Skeletal muscle satellite cell (primary cell): ENCODE measurements at regions not wholly inside any gene's neighbourhood (a gene's known extent, or its start where the extent isn't known, plus 50 kb on each side); places are given as distances from the start of the nearest gene placed in this dataset.

ENCODE experiments used
- H3K27me3 ChIP-seq: 2 replicates; pipeline ENCODE4 v1.7.0; 2013; ENCODE audit warnings: low read length; ENCODE audit not compliant: control insufficient read depth, insufficient read depth
- H3K36me3 ChIP-seq: 2 replicates; pipeline ENCODE4 v1.7.0; 2013; ENCODE audit warnings: mild to moderate bottlenecking, control low read depth, low read length; ENCODE audit not compliant: insufficient read depth
- H3K4me1 ChIP-seq: 2 replicates; pipeline ENCODE4 v1.7.0; 2013; ENCODE audit warnings: low read length; ENCODE audit not compliant: control insufficient read depth, insufficient read depth
- H3K4me2 ChIP-seq: 2 replicates; pipeline ENCODE4 v1.7.0; 2013; ENCODE audit warnings: mild to moderate bottlenecking, low read length
- H3K4me3 ChIP-seq: 2 replicates; pipeline ENCODE4 v1.7.0; 2013; ENCODE audit warnings: low read length
- H3K9ac ChIP-seq: 2 replicates; pipeline ENCODE4 v1.7.0; 2013; ENCODE audit warnings: mild to moderate bottlenecking, low read depth, low read length, moderate library complexity
- H3K9me3 ChIP-seq: replicated peaks from 2 replicates; pipeline ENCODE4 v1.7.0; 2013; ENCODE audit warnings: mild to moderate bottlenecking, control low read depth, low read length

DNA sequence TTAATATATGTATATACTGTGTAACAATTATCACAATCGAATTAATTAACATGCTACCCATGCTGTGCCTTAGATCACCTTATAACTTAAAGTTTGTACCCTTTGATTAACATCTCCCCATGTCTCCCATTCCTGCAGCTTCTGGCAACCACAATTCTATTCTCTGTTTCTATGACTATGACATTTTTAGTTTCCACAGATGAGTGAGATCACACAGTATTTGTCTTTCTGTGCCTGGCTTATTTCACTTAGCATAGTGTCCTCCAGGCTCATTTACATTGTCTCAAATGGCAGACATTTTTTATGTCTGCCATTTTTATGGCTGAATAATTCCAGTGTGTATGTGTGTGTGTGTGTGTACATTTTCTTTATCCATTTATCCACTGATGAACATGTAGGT lies 146.1 kb upstream of the SLC28A3 start:
- Histone ChIP-seq H3K4me3 (no peak overlapping the region), H3K27me3 (no peaks in the 10 kb centered on the region), H3K9me3 (no peaks in the 10 kb centered on the region), H3K4me1 (no peaks in the 10 kb centered on the region), H3K36me3 (no peaks in the 10 kb centered on the region), H3K9ac (no peak overlapping the region), H3K4me2 (no peak overlapping the region)

DNA sequence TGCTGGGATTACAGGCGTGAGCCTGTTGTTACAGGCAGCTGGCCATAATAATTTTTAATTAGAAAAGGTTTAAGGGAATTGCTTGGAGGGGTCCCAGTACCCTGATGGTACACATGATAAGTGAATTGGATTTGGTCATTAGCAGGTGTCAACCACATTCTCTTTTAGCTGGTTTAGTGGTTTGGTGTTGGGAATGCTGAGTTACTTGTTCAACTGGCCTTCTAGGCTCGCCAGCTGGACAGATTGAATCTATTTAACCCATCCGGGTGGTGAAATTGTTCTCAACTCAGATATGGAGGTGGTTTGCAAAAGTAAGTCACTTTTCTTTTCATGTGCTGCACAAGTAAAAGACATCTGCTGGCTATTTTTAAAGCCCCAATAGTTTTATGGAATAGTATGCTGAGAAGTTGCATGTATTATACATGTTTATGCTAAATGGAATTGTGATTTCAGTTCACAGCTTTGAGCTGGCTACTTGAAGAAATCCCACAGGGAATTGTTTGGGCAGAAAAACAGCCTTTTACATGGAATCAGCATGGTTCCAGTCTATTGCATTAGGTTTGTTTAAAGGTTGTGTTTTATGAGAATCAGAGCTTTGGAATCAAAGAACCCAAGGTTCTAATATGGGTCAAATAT lies 149.8 kb upstream of the SLC28A3 start:
- no peak overlapping the region for H3K4me3 ChIP-seq
- H3K27me3 ChIP-seq: no peaks in the 10 kb centered on the region
- no peak overlapping the region for H3K9ac ChIP-seq
- no peaks in the 10 kb centered on the region for H3K4me1 ChIP-seq
- H3K9me3 ChIP-seq: no peaks in the 10 kb centered on the region
- no peak overlapping the region for H3K4me2 ChIP-seq
- H3K36me3 ChIP-seq: no peaks in the 10 kb centered on the region

DNA sequence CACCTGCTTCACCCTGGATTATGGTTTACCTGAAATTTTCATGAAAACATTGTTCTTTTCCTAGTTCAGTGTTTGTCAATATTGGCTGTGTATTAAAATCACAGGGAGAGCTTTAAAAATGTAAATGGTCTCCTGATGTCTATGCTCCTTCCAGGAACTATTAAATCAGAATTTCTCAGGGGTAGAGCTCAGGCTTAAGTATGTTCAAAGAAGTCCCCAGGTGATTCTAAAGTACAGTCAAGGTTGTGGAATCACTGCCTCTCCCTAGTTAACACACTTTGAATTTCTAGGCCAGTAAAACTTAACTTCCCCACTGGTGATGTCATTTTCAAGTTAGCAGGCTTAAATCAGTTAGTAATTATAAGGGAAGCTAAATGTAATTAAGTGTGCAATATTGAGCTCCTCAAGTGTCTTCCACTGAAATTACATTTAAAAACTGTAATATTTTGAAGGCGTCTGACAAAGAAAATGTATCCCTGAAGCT lies 150.3 kb upstream of the SLC28A3 start:
- no peak overlapping the region for H3K9ac ChIP-seq
- no peak overlapping the region for H3K4me2 ChIP-seq
- no peak overlapping the region for H3K4me3 ChIP-seq
- H3K9me3 ChIP-seq: no peaks in the 10 kb centered on the region
- no peaks in the 10 kb centered on the region for H3K36me3 ChIP-seq
- no peaks in the 10 kb centered on the region for H3K4me1 ChIP-seq
- no peaks in the 10 kb centered on the region for H3K27me3 ChIP-seq

DNA sequence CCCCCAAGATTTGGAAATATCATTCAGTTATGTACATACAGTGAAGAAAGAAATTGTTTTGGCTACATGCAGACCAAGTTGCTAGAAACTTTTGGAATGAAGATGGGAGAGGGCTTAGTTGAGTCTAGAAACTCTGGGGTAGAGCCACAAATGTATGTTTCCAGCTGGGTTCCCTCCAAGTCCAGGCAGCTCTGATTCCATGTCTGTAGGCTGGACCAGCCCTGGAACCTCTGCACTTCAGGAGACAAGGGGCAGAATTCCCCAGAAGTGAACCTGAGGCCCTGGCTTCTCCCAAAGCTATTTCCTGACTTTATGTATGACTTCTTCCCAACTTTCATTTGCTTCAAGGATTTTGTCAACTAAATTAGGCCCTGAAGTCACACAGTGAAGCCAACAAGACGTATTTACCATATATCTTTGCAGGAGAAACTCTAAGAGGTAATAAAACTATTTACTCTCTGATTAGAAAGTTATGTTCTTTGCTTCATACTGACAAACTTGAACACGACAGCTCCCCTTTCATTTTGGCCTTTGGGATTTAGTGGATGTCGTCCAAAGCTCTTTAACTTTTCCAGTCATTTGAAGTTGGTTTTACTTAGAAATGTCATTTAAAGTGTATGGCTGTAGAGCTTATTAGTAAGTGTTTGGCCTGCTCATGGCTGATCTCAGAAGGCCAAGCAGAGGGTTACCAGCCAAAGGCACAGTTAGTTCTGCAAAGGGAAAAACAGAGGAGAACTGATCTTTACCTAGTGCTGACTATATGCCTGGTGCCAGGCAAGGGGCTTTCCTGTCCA lies 152.0 kb upstream of the SLC28A3 start:
- Histone ChIP-seq H3K4me3 (no peak overlapping the region), H3K9ac (no peak overlapping the region), H3K36me3 (no peaks in the 10 kb centered on the region), H3K4me2 (no peak overlapping the region), H3K27me3 (no peaks in the 10 kb centered on the region), H3K4me1 (no peaks in the 10 kb centered on the region), H3K9me3 (no peaks in the 10 kb centered on the region)

DNA sequence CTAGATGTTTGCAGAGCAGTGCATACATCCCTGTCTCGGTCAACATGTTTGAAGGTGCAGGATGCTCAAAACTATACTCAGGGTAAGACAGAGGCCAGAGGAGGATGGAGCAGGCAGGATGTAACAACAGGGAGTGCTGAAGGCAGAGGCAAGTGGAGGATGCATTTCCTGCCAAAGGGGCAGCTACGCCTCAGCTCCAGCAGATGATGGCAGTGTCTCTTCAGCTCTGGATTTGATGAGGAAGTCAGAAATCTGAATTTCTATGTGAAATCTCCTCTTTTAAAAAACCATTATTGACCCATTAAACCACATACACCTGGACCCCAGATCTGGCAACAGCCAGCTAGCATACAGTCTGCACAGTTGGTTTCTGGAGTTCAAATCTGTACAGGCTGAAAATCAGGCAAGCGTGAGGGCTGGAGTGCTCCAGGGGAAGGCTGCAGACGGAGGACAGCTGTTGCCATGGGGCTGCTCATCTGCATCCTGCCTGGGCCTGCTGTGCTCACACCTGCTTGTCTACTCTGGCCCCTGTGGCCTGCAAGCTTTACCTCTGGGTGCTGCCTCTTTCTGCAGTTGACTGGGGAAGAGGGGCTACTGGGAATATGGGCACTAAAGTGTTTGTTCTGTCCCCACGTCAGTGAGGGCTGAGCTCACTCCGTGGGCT lies 152.9 kb upstream of the SLC28A3 start:
- no peaks in the 10 kb centered on the region for H3K9me3 ChIP-seq
- no peaks in the 10 kb centered on the region for H3K36me3 ChIP-seq
- no peak overlapping the region for H3K4me3 ChIP-seq
- no peaks in the 10 kb centered on the region for H3K27me3 ChIP-seq
- H3K4me2 ChIP-seq: no peak overlapping the region
- no peaks in the 10 kb centered on the region for H3K4me1 ChIP-seq
- H3K9ac ChIP-seq: no peak overlapping the region

DNA sequence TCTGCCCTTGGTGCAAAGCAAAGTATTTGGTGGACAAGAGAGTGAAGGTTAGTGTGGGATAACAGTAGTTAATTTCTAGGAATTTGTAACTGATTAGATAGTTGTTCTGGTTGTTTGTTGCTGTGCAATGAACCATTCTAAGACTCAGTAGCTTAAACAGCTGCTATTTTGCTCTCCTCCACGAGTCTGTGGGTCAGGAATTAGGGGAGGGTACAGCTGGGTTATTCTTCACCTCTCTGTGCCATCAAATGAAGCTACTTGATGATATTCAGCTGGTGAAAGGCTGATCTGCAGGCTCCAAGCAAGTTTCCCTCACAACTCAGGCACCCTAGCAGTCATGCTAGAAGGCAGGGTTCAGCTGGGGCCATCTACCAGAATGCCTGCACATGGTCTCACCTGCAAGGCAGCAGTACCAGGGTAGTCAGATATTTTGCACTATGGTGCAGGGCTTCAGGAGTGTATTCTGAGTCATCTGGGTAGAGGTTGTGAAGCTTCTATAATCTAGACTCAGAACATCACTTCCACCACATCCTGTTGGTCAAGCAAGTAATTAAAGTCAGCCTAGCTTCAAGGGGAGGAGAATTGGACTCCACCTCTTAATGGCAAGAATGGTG lies 159.5 kb upstream of the SLC28A3 start:
- H3K9me3 ChIP-seq: no peaks in the 10 kb centered on the region
- no peaks in the 10 kb centered on the region for H3K27me3 ChIP-seq
- H3K9ac ChIP-seq: no peak overlapping the region
- H3K4me2 ChIP-seq: no peak overlapping the region
- H3K4me1 ChIP-seq: no peaks in the 10 kb centered on the region
- no peak overlapping the region for H3K4me3 ChIP-seq
- no peaks in the 10 kb centered on the region for H3K36me3 ChIP-seq

DNA sequence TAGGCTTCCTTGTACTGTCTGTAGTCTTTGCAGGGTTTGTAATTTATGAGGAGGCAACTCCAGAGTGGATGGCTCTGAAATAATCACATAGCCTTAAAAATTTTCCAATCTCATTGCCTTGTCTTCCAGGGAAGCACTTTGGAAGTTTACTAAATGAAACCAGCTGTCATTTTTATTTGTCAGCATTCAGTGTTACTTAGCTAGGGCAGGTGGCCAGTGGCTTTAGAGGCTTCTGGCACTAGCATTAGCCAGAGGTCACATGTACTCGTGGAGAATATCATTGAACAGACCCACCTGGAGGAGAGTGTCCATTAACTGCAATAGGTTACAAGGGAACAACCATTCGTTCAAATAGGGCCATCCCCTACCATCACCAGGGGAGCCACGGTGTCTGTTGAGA lies 160.3 kb upstream of the SLC28A3 start:
- H3K4me1 ChIP-seq: no peaks in the 10 kb centered on the region
- no peaks in the 10 kb centered on the region for H3K9me3 ChIP-seq
- H3K4me3 ChIP-seq: no peak overlapping the region
- no peaks in the 10 kb centered on the region for H3K27me3 ChIP-seq
- no peaks in the 10 kb centered on the region for H3K36me3 ChIP-seq
- H3K9ac ChIP-seq: no peak overlapping the region
- H3K4me2 ChIP-seq: no peak overlapping the region

DNA sequence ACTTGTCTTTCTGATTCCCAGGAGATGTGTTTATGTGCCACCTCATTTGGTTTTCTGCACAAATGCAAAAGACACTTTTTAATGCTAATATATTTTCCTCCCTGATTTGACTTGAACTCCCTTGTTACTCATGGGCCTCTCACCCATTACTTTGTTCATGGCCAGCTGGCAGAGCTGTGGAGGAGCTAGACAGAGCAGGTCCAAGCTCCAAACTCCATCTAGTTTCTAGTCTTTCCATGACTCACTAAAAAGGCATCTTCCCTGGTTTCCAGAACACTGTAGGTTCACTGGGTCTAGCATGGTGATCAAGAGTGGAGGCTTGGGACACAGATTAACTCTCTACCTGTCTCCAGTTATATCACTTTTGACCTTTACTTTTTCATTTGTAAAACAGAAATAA lies 161.0 kb upstream of the SLC28A3 start:
- no peaks in the 10 kb centered on the region for H3K4me1 ChIP-seq
- no peak overlapping the region for H3K9ac ChIP-seq
- no peak overlapping the region for H3K4me3 ChIP-seq
- H3K4me2 ChIP-seq: no peak overlapping the region
- no peaks in the 10 kb centered on the region for H3K36me3 ChIP-seq
- no peaks in the 10 kb centered on the region for H3K9me3 ChIP-seq
- H3K27me3 ChIP-seq: no peaks in the 10 kb centered on the region

DNA sequence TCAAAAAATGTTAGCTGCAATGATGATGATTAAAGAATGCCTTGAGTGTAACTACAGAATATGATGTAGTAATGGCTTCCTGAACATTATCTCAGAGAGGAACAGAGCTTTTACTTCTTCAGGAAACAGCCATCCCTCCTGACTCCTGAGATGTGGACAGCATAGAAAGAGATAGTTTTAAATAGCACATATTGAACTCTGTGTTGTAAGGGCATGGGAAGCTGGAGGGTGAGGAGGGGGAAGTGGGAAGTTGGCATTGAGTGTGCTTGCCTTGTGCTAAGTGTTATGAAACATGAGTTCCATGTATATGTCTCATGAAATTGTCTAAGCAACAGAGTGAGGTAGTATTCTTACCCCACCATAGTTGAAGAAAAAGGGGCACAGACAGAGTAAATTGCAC lies 161.5 kb upstream of the SLC28A3 start:
- H3K4me3 ChIP-seq: no peak overlapping the region
- H3K9ac ChIP-seq: no peak overlapping the region
- no peaks in the 10 kb centered on the region for H3K27me3 ChIP-seq
- H3K36me3 ChIP-seq: no peaks in the 10 kb centered on the region
- H3K4me1 ChIP-seq: no peaks in the 10 kb centered on the region
- H3K4me2 ChIP-seq: no peak overlapping the region
- H3K9me3 ChIP-seq: no peaks in the 10 kb centered on the region

DNA sequence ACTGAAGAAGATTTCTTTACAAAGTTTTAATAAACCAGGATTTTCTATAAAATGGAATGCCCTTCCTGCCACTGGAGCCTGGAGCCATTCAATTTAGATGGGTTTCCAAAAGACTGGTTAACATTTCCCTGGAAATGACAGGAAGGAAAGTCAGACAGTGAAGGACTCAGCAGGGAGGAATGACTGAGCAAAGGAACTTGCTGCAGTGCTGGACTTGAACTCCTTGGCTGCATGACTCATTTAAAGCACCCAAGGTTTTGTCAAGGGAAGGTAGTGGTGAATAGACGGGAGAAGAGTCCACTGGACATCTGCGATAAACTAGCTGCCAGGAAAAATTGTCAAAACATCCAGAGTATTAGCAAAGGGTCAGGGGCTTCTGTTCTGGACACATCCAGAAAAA lies 163.8 kb upstream of the SLC28A3 start:
- no peak overlapping the region for H3K4me2 ChIP-seq
- H3K36me3 ChIP-seq: no peaks in the 10 kb centered on the region
- no peaks in the 10 kb centered on the region for H3K27me3 ChIP-seq
- no peaks in the 10 kb centered on the region for H3K9me3 ChIP-seq
- H3K9ac ChIP-seq: no peak overlapping the region
- no peak overlapping the region for H3K4me3 ChIP-seq
- no peaks in the 10 kb centered on the region for H3K4me1 ChIP-seq

DNA sequence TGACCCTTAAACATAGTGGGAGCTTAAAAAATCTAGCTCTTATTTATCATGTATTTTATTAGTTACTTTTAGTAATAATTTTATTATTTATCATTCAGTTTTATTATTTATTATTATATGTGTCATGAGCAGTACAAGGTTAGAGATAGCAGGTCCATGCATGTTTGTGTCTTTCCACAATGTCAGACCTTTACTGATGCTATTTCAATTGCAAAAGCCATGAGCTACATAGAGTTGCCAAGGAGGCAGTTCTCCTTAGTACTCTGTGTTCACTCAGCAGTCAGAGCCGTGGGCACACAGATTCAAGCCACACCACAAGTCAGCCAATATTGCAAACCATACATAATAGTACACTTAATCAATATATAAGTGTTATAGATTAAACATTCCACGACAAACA lies 157.9 kb upstream of the NTRK2 start:
- no peak overlapping the region for H3K4me2 ChIP-seq
- no peak overlapping the region for H3K9ac ChIP-seq
- no peaks in the 10 kb centered on the region for H3K27me3 ChIP-seq
- no peaks in the 10 kb centered on the region for H3K4me1 ChIP-seq
- H3K9me3 ChIP-seq: no peaks in the 10 kb centered on the region
- no peaks in the 10 kb centered on the region for H3K36me3 ChIP-seq
- H3K4me3 ChIP-seq: no peak overlapping the region
